Activated CD8-positive, alpha-beta T cell treated with anti-CD3 and anti-CD28 coated beads, Interleukin-2, amount 10 ng/mL, durations not matched to agents 7 days and 5 days (primary cell): ENCODE measurements at regions not wholly inside any gene's neighbourhood (a gene's known extent, or its start where the extent isn't known, plus 50 kb on each side); places are given as distances from the start of the nearest gene placed in this dataset.
"Not testable (repeated sequence)": the region's sequence is repeated elsewhere in the genome, so short reads cannot be mapped to it uniquely, and the experiment has no call there.

Experiments
- ATAC-seq: fragments of 150-1000 bp; cut with Tn5 transposase; one replicate; pipeline ENCODE4 v1.10.0; 2021; ENCODE audit warnings: moderate library complexity
- CTCF ChIA-PET: fragments of 350-600 bp; sonication (Branson Sonifier 250); formaldehyde crosslinking; loops from one replicate; lab custom pipeline; 2021; ENCODE audit warnings: antibody characterized with exemption; lab: Charles Lee
- POLR2A ChIA-PET: fragments of 350-600 bp; sonication (Branson Sonifier 250); formaldehyde crosslinking; loops from one replicate; lab custom pipeline; 2021; ENCODE audit warnings: antibody characterized with exemption; lab: Charles Lee
- DNase-seq: peaks from one replicate; pipeline ENCODE4 v3.0.0-alpha.2; 2020
- H3K27ac Mint-ChIP-seq: one replicate; pipeline ENCODE4 v1.8.0; 2021; ENCODE audit warnings: mild to moderate bottlenecking, mixed read lengths
- H3K27me3 Mint-ChIP-seq: one replicate; pipeline ENCODE4 v1.8.0; 2021; ENCODE audit warnings: low read depth, mixed read lengths
- H3K36me3 Mint-ChIP-seq: one replicate; pipeline ENCODE4 v1.8.0; 2021; ENCODE audit warnings: low read depth, mixed read lengths
- H3K4me1 Mint-ChIP-seq: one replicate; pipeline ENCODE4 v1.8.0; 2021; ENCODE audit warnings: low read depth, mixed read lengths
- H3K4me3 Mint-ChIP-seq: one replicate; pipeline ENCODE4 v1.8.0; 2021; ENCODE audit warnings: mild to moderate bottlenecking, mixed read lengths
- H3K9me3 Mint-ChIP-seq: one replicate; pipeline ENCODE4 v1.8.0; 2022; ENCODE audit warnings: mixed read lengths; ENCODE audit not compliant: insufficient read depth

- POLR2A ChIA-PET = no interaction called here
- Mint-ChIP-seq H3K4me3 (no peak overlapping the region), H3K9me3 (no peaks in the 10 kb centered on the region), H3K27ac (no peak overlapping the region), H3K36me3 (no peaks in the 10 kb centered on the region), H3K27me3 (no peaks in the 10 kb centered on the region), H3K4me1 (no peaks in the 10 kb centered on the region)
- ATAC-seq (no peak), DNase-seq (no peak)
- CTCF ChIA-PET = no interaction called here
Observed at GRCh38 chr10:84966708-84967441, 638.5 kb downstream of the CCSER2 start.

GRCh38 chr10:84969297-84969696, 640.9 kb downstream of the CCSER2 start:
- ATAC-seq, H3K9me3 Mint-ChIP-seq, CTCF ChIA-PET, H3K4me1 Mint-ChIP-seq, H3K4me3 Mint-ChIP-seq, DNase-seq, POLR2A ChIA-PET, H3K27ac Mint-ChIP-seq, H3K27me3 Mint-ChIP-seq, H3K36me3 Mint-ChIP-seq: not testable (repeated sequence)

- Mint-ChIP-seq H3K27ac (no peak overlapping the region), H3K4me1 (no peaks in the 10 kb centered on the region), H3K36me3 (no peaks in the 10 kb centered on the region), H3K27me3 (no peaks in the 10 kb centered on the region), H3K9me3 (no peaks in the 10 kb centered on the region), H3K4me3 (no peak overlapping the region)
- ATAC-seq (no peak), DNase-seq (no peak)
- ChIA-PET POLR2A (no interaction called here), CTCF (no interaction called here)
Observed at GRCh38 chr10:84987039-84987438, 658.6 kb downstream of the CCSER2 start.

GRCh38 chr10:84988011-84988410, 659.6 kb downstream of the CCSER2 start:
- Mint-ChIP-seq H3K36me3 (no peaks in the 10 kb centered on the region), H3K9me3 (no peaks in the 10 kb centered on the region), H3K4me1 (no peaks in the 10 kb centered on the region), H3K4me3 (no peak overlapping the region), H3K27ac (no peak overlapping the region), H3K27me3 (no peaks in the 10 kb centered on the region)
- DNase-seq = no peak
- POLR2A ChIA-PET = no interaction called here
- ATAC-seq = no peak
- CTCF ChIA-PET = no interaction called here

GRCh38 chr10:84990713-84991112, 662.3 kb downstream of the CCSER2 start:
- ChIA-PET POLR2A (no interaction called here), CTCF (no interaction called here)
- Mint-ChIP-seq H3K27me3 (no peaks in the 10 kb centered on the region), H3K27ac (no peak overlapping the region), H3K9me3 (no peaks in the 10 kb centered on the region), H3K4me3 (no peak overlapping the region), H3K36me3 (no peaks in the 10 kb centered on the region), H3K4me1 (no peaks in the 10 kb centered on the region)
- DNase-seq (no peak), ATAC-seq (no peak)

- Mint-ChIP-seq H3K9me3 (no peaks in the 10 kb centered on the region), H3K27me3 (no peaks in the 10 kb centered on the region), H3K4me1 (no peaks in the 10 kb centered on the region), H3K36me3 (no peaks in the 10 kb centered on the region), H3K4me3 (no peak overlapping the region), H3K27ac (no peak overlapping the region)
- ATAC-seq (no peak), DNase-seq (no peak)
- ChIA-PET CTCF (no interaction called here), POLR2A (no interaction called here)
Observed at GRCh38 chr10:84991301-84991700, 662.9 kb downstream of the CCSER2 start.

- ATAC-seq = no peak
- ChIA-PET CTCF (no interaction called here), POLR2A (no interaction called here)
- H3K4me1 Mint-ChIP-seq = no peaks in the 10 kb centered on the region
- no peak overlapping the region for H3K27ac Mint-ChIP-seq
- H3K36me3 Mint-ChIP-seq = no peaks in the 10 kb centered on the region
- no peak overlapping the region for H3K4me3 Mint-ChIP-seq
- DNase-seq = no peak
- H3K27me3 Mint-ChIP-seq = no peaks in the 10 kb centered on the region
- no peaks in the 10 kb centered on the region for H3K9me3 Mint-ChIP-seq
Observed at GRCh38 chr10:84993251-84994035, 665.1 kb downstream of the CCSER2 start.

- ChIA-PET POLR2A (no interaction called here), CTCF (no interaction called here)
- Mint-ChIP-seq H3K4me1 (no peaks in the 10 kb centered on the region), H3K27ac (no peak overlapping the region), H3K9me3 (no peaks in the 10 kb centered on the region), H3K4me3 (no peak overlapping the region), H3K36me3 (no peaks in the 10 kb centered on the region), H3K27me3 (no peaks in the 10 kb centered on the region)
- ATAC-seq (no peak), DNase-seq (no peak)
Observed at GRCh38 chr10:84994722-84995121, 666.3 kb downstream of the CCSER2 start.

GRCh38 chr10:84996580-84996979, 668.2 kb downstream of the CCSER2 start:
- Mint-ChIP-seq H3K4me1 (no peaks in the 10 kb centered on the region), H3K27me3 (no peaks in the 10 kb centered on the region), H3K27ac (no peak overlapping the region), H3K4me3 (no peak overlapping the region), H3K9me3 (no peaks in the 10 kb centered on the region), H3K36me3 (no peaks in the 10 kb centered on the region)
- CTCF ChIA-PET = no interaction called here
- POLR2A ChIA-PET = no interaction called here
- ATAC-seq (no peak), DNase-seq (no peak)

GRCh38 chr10:84997870-84998269, 669.5 kb downstream of the CCSER2 start:
- CTCF ChIA-PET = no interaction called here
- Mint-ChIP-seq H3K4me1 (no peaks in the 10 kb centered on the region), H3K27ac (no peak overlapping the region), H3K36me3 (no peaks in the 10 kb centered on the region), H3K9me3 (no peaks in the 10 kb centered on the region), H3K27me3 (no peaks in the 10 kb centered on the region), H3K4me3 (no peak overlapping the region)
- ATAC-seq (no peak), DNase-seq (no peak)
- POLR2A ChIA-PET = no interaction called here

- no peak for ATAC-seq
- DNase-seq = no peak
- Mint-ChIP-seq H3K27me3 (no peaks in the 10 kb centered on the region), H3K9me3 (no peaks in the 10 kb centered on the region), H3K4me3 (no peak overlapping the region), H3K27ac (no peak overlapping the region), H3K36me3 (no peaks in the 10 kb centered on the region), H3K4me1 (no peaks in the 10 kb centered on the region)
- ChIA-PET POLR2A (no interaction called here), CTCF (no interaction called here)
Observed at GRCh38 chr10:84999929-85000328, 671.5 kb downstream of the CCSER2 start.

GRCh38 chr10:85003083-85003482, 674.7 kb downstream of the CCSER2 start:
- Mint-ChIP-seq H3K4me3 (no peak overlapping the region), H3K36me3 (no peaks in the 10 kb centered on the region), H3K27me3 (no peaks in the 10 kb centered on the region), H3K27ac (no peak overlapping the region), H3K9me3 (no peaks in the 10 kb centered on the region), H3K4me1 (no peaks in the 10 kb centered on the region)
- ATAC-seq = no peak
- POLR2A ChIA-PET = no interaction called here
- CTCF ChIA-PET = no interaction called here
- no peak for DNase-seq
